ENCODE measurements at regions not wholly inside any gene's neighbourhood (a gene's known extent, or its start where the extent isn't known, plus 50 kb on each side); places are given as distances from the start of the nearest gene placed in this dataset.

- TF ChIP-seq, protein P1, sequence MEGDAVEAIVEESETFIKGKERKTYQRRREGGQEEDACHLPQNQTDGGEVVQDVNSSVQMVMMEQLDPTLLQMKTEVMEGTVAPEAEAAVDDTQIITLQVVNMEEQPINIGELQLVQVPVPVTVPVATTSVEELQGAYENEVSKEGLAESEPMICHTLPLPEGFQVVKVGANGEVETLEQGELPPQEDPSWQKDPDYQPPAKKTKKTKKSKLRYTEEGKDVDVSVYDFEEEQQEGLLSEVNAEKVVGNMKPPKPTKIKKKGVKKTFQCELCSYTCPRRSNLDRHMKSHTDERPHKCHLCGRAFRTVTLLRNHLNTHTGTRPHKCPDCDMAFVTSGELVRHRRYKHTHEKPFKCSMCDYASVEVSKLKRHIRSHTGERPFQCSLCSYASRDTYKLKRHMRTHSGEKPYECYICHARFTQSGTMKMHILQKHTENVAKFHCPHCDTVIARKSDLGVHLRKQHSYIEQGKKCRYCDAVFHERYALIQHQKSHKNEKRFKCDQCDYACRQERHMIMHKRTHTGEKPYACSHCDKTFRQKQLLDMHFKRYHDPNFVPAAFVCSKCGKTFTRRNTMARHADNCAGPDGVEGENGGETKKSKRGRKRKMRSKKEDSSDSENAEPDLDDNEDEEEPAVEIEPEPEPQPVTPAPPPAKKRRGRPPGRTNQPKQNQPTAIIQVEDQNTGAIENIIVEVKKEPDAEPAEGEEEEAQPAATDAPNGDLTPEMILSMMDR (IDR thresholded peaks at IDR 0.05; ENCODE audit: low read depth, low read length): no peak
- no peak for TF ChIP-seq EZH2phosphoT487 (IDR thresholded peaks at IDR 0.05; ENCODE audit: low read depth)
These were observed 951.1 kb upstream of the ADGRB3 start for GRCh38 chr6:67683960-67684359.
